IMR-90 (cell line): ENCODE measurements at regions not wholly inside any gene's neighbourhood (a gene's known extent, or its start where the extent isn't known, plus 50 kb on each side); places are given as distances from the start of the nearest gene placed in this dataset.
A peak's percentile ranks its signal among the peaks of the same experiment; 100 is the strongest.

ENCODE experiments used
- ATAC-seq: fragments of 200-7000 bp; cut with Tn5 transposase; 2 replicates; pipeline ENCODE4 v1.9.1; 2020; ENCODE audit warnings: low read depth, mild to moderate bottlenecking, moderate library complexity
- BruUV-seq: library from RNA; stranded (reverse); fragments of 400-500 nt; replicated peaks from 2 replicates; lab custom pipeline; 2021; lab: Mats Ljungman, UMichigan
- CTCF ChIA-PET: fragments of 300-600 bp; formaldehyde crosslinking; extraction: SDS; loops from one replicate; lab custom pipeline; 2021; ENCODE audit warnings: antibody characterized with exemption; lab: Yijun Ruan, JAX
- POLR2A ChIA-PET: fragments of 300-600 bp; sonication (Branson Sonifier 250); formaldehyde crosslinking; loops from one replicate; lab custom pipeline; 2022; ENCODE audit warnings: antibody characterized with exemption; ENCODE audit not compliant: unreplicated experiment; lab: Charles Lee
- DNase-seq: peaks from one replicate; pipeline ENCODE4 v3.0.0; 2013
- H2AFZ ChIP-seq: replicated peaks from 2 replicates; pipeline ENCODE3; 2013; ENCODE audit warnings: low read length, mild to moderate bottlenecking; ENCODE audit not compliant: poor library complexity
- H2AK5ac ChIP-seq: 2 replicates; pipeline ENCODE4 v1.6.1; 2013; ENCODE audit warnings: low read depth, low read length, inconsistent platforms
- H2AK9ac ChIP-seq: replicated peaks from 2 replicates; pipeline ENCODE3; 2013; ENCODE audit warnings: mild to moderate bottlenecking, low read depth, low read length, moderate library complexity; ENCODE audit not compliant: poor library complexity
- H2BK120ac ChIP-seq: 2 replicates; pipeline ENCODE4 v1.6.1; 2013; ENCODE audit warnings: low read depth, low read length, inconsistent platforms
- H2BK15ac ChIP-seq: 3 replicates; pipeline ENCODE4 v1.6.1; 2013; ENCODE audit warnings: low read depth, low read length, inconsistent platforms
- H2BK20ac ChIP-seq: 2 replicates; pipeline ENCODE4 v1.6.1; 2013; ENCODE audit warnings: low read depth, mild to moderate bottlenecking, inconsistent platforms, low read length, moderate library complexity
- H2BK5ac ChIP-seq: 2 replicates; pipeline ENCODE4 v1.6.1; 2013; ENCODE audit warnings: mild to moderate bottlenecking, low read depth, low read length, inconsistent platforms; ENCODE audit not compliant: poor library complexity, severe bottlenecking
- H3K14ac ChIP-seq: replicated peaks from 2 replicates; pipeline ENCODE4 v1.6.1; 2013; ENCODE audit warnings: low read depth, low read length, inconsistent platforms
- H3K18ac ChIP-seq: 2 replicates; pipeline ENCODE4 v1.6.1; 2013; ENCODE audit warnings: low read depth, low read length, control low read depth
- H3K23ac ChIP-seq: 2 replicates; pipeline ENCODE4 v1.6.1; 2013; ENCODE audit warnings: low read depth, low read length, inconsistent platforms
- H3K27ac ChIP-seq: 2 replicates; pipeline ENCODE4 v1.5.1; 2013; ENCODE audit warnings: mild to moderate bottlenecking, control low read depth, low read length; ENCODE audit not compliant: insufficient read depth
- H3K27me3 ChIP-seq: 2 replicates; pipeline ENCODE4 v1.6.1; 2013; ENCODE audit warnings: low read length; ENCODE audit not compliant: control insufficient read depth, insufficient read depth
- H3K36me3 ChIP-seq: 2 replicates; pipeline ENCODE4 v1.6.1; 2013; ENCODE audit warnings: low read length, mixed read lengths; ENCODE audit not compliant: control insufficient read depth, insufficient read depth
- H3K4ac ChIP-seq: 2 replicates; pipeline ENCODE4 v1.6.1; 2013; ENCODE audit warnings: low read depth, low read length, inconsistent platforms
- H3K4me1 ChIP-seq: 2 replicates; pipeline ENCODE4 v1.6.1; 2013; ENCODE audit warnings: low read length, mixed read lengths; ENCODE audit not compliant: control insufficient read depth, insufficient read depth
- H3K4me2 ChIP-seq: 2 replicates; pipeline ENCODE4 v1.6.1; 2013; ENCODE audit warnings: low read depth, mild to moderate bottlenecking, control low read depth, low read length, moderate library complexity
- H3K4me3 ChIP-seq: 2 replicates; pipeline ENCODE4 v1.5.1; 2013; ENCODE audit warnings: low read depth, mild to moderate bottlenecking, control low read depth, low read length, moderate library complexity; ENCODE audit not compliant: insufficient read depth
- H3K56ac ChIP-seq: 2 replicates; pipeline ENCODE4 v1.6.1; 2013; ENCODE audit warnings: low read length, inconsistent platforms; ENCODE audit not compliant: insufficient read depth; ENCODE audit errors: extremely low read depth
- H3K79me1 ChIP-seq, 2 experiments: 2 replicates each; pipeline ENCODE4 v1.6.1; 2013; ENCODE audit warnings: low read length in 2 of 2, inconsistent platforms in 1 of 2, low read depth in 1 of 2
- H3K9ac ChIP-seq: 2 replicates; pipeline ENCODE4 v1.6.1; 2013; ENCODE audit warnings: low read depth, low read length, control low read depth
- H3K9me1 ChIP-seq: 2 replicates; pipeline ENCODE4 v1.6.1; 2013; ENCODE audit warnings: low read length, inconsistent platforms; ENCODE audit not compliant: insufficient read depth
- H3K9me3 ChIP-seq: 2 replicates; pipeline ENCODE4 v1.6.1; 2013; ENCODE audit warnings: low read length; ENCODE audit not compliant: control insufficient read depth, insufficient read depth
- H4K20me1 ChIP-seq: 2 replicates; pipeline ENCODE4 v1.6.1; 2013; ENCODE audit warnings: low read length, inconsistent platforms; ENCODE audit not compliant: insufficient read depth
- H4K5ac ChIP-seq: 2 replicates; pipeline ENCODE4 v1.6.1; 2013; ENCODE audit warnings: mild to moderate bottlenecking, low read depth, low read length, control low read depth
- H4K8ac ChIP-seq, 2 experiments: 2 replicates each; pipeline ENCODE4 v1.6.1; 2013; ENCODE audit warnings: low read depth in 2 of 2, low read length in 2 of 2, control low read depth in 1 of 2, inconsistent platforms in 1 of 2
- H4K91ac ChIP-seq: 2 replicates; pipeline ENCODE4 v1.6.1; 2013; ENCODE audit warnings: low read depth, low read length, inconsistent platforms; ENCODE audit not compliant: insufficient read depth
- CEBPB ChIP-seq: IDR thresholded peaks from 2 replicates; pipeline ENCODE4 v1.6.1; 2012; ENCODE audit warnings: low read depth, low read length, improper control_type of control experiment
- CHD1 ChIP-seq: IDR thresholded peaks from 2 replicates; pipeline ENCODE4 v1.6.1; 2012; ENCODE audit warnings: low read depth, low read length, improper control_type of control experiment
- CTCF ChIP-seq: conservative IDR thresholded peaks from 2 replicates; pipeline ENCODE4 v1.5.1; 2012; ENCODE audit warnings: mild to moderate bottlenecking, low read depth, low read length, improper control_type of control experiment
- FOS ChIP-seq: fragments of 150-350 bp; IDR thresholded peaks from 2 replicates; pipeline ENCODE4 v1.6.1; 2016; ENCODE audit warnings: low read depth, low read length
- NFE2L2 ChIP-seq: fragments of 150-350 bp; IDR thresholded peaks from 2 replicates; pipeline ENCODE4 v1.6.1; 2016; ENCODE audit warnings: low read depth, mild to moderate bottlenecking, low read length
- POLR2A ChIP-seq: IDR thresholded peaks from 2 replicates; pipeline ENCODE4 v1.6.1; 2012; ENCODE audit warnings: mild to moderate bottlenecking, low read depth, low read length
- RAD21 ChIP-seq: IDR thresholded peaks from 2 replicates; pipeline ENCODE4 v1.6.1; 2012; ENCODE audit warnings: low read length, improper control_type of control experiment
- RFX5 ChIP-seq: IDR thresholded peaks from 2 replicates; pipeline ENCODE4 v1.8.0; 2012; ENCODE audit warnings: low read depth, mild to moderate bottlenecking, low read length, moderate library complexity
- SMC3 ChIP-seq: fragments of 150-350 bp; IDR thresholded peaks from 2 replicates; pipeline ENCODE4 v1.6.1; 2016; ENCODE audit warnings: low read depth, mild to moderate bottlenecking, antibody characterized with exemption, low read length, moderate library complexity
- USF2 ChIP-seq: fragments of 150-350 bp; IDR thresholded peaks from 2 replicates; pipeline ENCODE4 v1.6.1; 2017; ENCODE audit warnings: mild to moderate bottlenecking, antibody characterized with exemption, low read length, low read depth
- WGBS, 2 experiments: methylation state at CpG; one replicate each; pipeline versions ENCODE4 v1.1.5 to v1.1.7; 2013; ENCODE audit warnings: missing lambda C conversion rate in 2 of 2; ENCODE audit not compliant: insufficient read length in 1 of 2; ENCODE audit errors: extremely low coverage in 2 of 2; 5-methylcytosine and 5-hydroxymethylcytosine counted together
- dilution Hi-C: fragments of 300-500 bp; cut with HindIII; formaldehyde crosslinking; loops from one replicate; pipeline ENCODE4 v1.14.3; 2018; ENCODE audit warnings: low sequenced_read_pairs; ENCODE audit not compliant: unreplicated experiment
- in situ Hi-C: fragments of 300-500 bp; cut with MboI; formaldehyde crosslinking; loops from 3 replicates; pipeline ENCODE4 v1.14.3; 2019; ENCODE audit warnings: low sequenced_read_pairs, inconsistent platforms, mixed read lengths
- intact Hi-C: fragments of 100-400 bp; cut with micrococcal nuclease; formaldehyde crosslinking; loops from 2 replicates; pipeline ENCODE4 v1.10.0; 2022

GRCh38 chr2:217335341-217335966 lies 475.6 kb upstream of the TNP1 start:
- ATAC-seq (no peak), DNase-seq (peak; percentile 34)
- peak overlapping the region; percentile 98 for H2AK5ac ChIP-seq
- intact Hi-C loops (loop anchor here (5.0 kb wide), 1 partner anchor 228 kb away; no protein-coding TSS in a partner anchor), in situ Hi-C loops (no loop called here), dilution Hi-C loops (no loop called here)
- no peaks in the 10 kb centered on the region for H3K36me3 ChIP-seq
- peaks cover 25% of the 10 kb centered on the region for H3K4me1 ChIP-seq
- no peak overlapping the region for H3K4me2 ChIP-seq
- peak overlapping the region; percentile 85 to 92 for H4K8ac ChIP-seq
- H2BK120ac ChIP-seq, result peak overlapping the region; percentile 92
- H3K4ac ChIP-seq, result peak overlapping the region; percentile 95
- peak overlapping the region; percentile 89 for H2BK20ac ChIP-seq
- peak overlapping the region; percentile 100 for H3K18ac ChIP-seq
- WGBS, 2 experiments, result no CpG with 5 or more reads among the region's 5 CpGs
- peak overlapping the region; percentile 46; the same call in 1 of the 2 replicates for H3K56ac ChIP-seq
- peak overlapping the region; percentile 93 for H4K91ac ChIP-seq
- peak overlapping the region; percentile 90 for H3K14ac ChIP-seq
- POLR2A ChIA-PET, result no interaction called here
- H4K20me1 ChIP-seq, result no peaks in the 10 kb centered on the region
- peak overlapping the region; percentile 54 for H3K27ac ChIP-seq
- H3K9me3 ChIP-seq, result no peaks in the 10 kb centered on the region
- H2AFZ ChIP-seq, result no peak overlapping the region
- no peak overlapping the region for H2AK9ac ChIP-seq
- H3K9me1 ChIP-seq, result peaks cover 24% of the 10 kb centered on the region
- TF ChIP-seq CTCF (no peak), FOS (no peak), RAD21 (no peak), RFX5 (no peak), POLR2A (no peak), CEBPB (no peak), USF2 (no peak), CHD1 (no peak), SMC3 (no peak), NFE2L2 (no peak)
- H4K5ac ChIP-seq, result peak overlapping the region; percentile 100
- H3K9ac ChIP-seq, result no peak overlapping the region
- CTCF ChIA-PET, result interaction anchor here (1.0 kb wide), 1 partner anchor 195 kb away, joined by 5 read pairs; no protein-coding TSS in a partner anchor
- peak overlapping the region; percentile 98 for H2BK5ac ChIP-seq
- no TSS peak for BruUV-seq
- H3K23ac ChIP-seq, result peak overlapping the region; percentile 61; the same call in 1 of the 2 replicates
- H3K27me3 ChIP-seq, result no peaks in the 10 kb centered on the region
- H3K4me3 ChIP-seq, result no peak overlapping the region
- peak overlapping the region; percentile 94 for H2BK15ac ChIP-seq
- peaks cover 9 to 34% of the 10 kb centered on the region in 2 experiments; a peak in 3 of 4 replicates for H3K79me1 ChIP-seq
